GM19023 (cell line): ENCODE measurements at regions not wholly inside any gene's neighbourhood (a gene's known extent, or its start where the extent isn't known, plus 50 kb on each side); places are given as distances from the start of the nearest gene placed in this dataset.
"Not testable (repeated sequence)": the region's sequence is repeated elsewhere in the genome, so short reads cannot be mapped to it uniquely, and the experiment has no call there.

Source experiments
- ATAC-seq: cut with Tn5 transposase; IDR thresholded peaks from one replicate; pipeline ENCODE4 v1.9.1; 2021; ENCODE audit warnings: mild to moderate bottlenecking, moderate library complexity; ENCODE audit not compliant: unreplicated experiment

DNA sequence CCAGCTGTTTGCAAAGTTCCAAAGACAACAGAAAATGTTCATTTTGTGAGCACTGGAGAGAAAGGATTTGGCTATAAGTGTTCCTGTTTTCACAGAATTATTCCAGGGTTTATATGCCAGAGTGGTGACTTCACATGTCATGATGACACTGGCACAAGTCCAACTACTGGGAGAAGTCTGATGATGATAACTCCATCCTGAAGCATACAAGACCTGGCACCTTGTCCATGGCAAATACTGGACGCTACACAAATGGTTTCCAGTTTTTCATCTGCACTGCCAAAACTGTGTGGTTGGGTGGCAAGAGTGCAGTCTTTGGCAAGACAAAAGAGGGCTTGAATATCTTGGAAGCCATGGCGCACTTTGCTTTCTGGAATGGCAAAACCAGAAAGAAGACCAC, 385.0 kb downstream of the CDH11 start:
- ATAC-seq = no peak

DNA sequence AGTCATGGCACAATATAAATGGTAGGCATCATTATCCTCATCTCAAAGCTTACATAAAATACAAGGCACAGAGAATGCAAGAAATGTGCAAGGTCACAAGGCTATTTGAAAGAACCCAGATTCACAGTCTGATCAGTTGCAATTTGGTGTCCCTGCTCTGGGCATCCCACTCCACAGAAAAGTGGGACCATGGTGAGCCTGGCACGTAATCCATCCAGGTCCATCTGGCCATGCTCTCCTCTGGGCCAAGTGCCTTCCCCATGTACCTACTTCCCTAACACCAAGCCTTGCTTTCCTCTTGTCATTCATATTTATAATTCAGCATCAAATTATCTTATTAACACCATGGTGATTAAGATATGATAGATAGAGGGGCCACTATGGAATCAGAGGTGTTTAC, 390.0 kb downstream of the CDH11 start:
- ATAC-seq = no peak

DNA sequence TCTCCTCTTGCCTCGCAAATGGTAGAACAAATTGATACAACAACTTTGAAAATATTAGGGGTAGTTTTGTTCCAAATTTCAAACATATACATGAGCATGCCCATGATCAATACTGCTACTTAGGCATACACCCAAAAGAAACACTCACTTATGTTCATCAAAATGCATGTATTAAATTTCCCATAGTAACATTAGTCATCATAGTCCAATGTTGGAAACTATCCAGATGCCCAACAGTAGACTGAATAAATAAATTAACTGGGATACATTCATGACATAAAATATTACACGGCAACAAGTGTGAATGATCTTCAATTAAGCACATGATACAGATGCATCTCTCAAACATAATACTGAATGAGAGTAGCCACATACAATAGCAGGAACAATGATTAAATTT, 391.6 kb downstream of the CDH11 start:
- ATAC-seq = no peak

DNA sequence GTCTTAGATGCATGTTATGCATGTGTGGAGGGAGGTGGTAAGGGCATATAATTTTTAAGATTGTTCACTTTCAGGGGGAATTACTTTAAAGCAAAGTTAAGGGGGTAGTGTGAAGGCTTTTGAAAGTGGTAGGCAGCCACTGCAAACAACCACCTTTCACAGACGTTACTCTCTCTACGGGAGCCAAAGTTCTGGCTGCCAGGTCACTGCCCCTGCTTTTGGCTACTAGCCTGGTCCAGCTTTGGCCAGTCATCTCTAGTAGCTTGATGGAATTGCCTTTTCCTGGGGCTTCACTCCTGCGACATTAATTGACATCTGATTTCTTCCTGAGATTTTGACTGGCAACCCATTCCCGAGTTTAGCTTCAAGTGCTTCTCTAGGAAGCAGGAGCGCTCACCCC, 397.5 kb downstream of the CDH11 start:
- ATAC-seq = no peak

- no peak for ATAC-seq
These were observed 403.4 kb downstream of the CDH11 start for GRCh38 chr16:64718486-64718885.

DNA sequence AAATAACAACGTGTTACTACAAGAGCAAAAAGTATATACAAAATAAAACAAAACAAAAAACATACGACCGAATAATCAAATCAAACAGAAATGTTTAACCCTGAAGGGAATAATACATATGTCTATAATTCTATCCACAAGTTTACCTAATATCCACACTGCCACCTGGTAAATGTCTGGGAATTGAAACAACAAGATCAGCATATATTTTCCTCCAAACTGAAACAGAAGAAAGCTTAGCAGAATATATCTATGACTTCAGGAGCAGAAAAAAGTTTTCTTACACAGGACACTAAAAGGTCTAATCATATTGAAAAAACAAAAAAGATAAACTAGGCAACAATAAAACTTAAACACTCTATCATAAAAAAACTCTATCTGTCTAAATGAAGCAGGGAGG, 404.0 kb downstream of the CDH11 start:
- no peak for ATAC-seq

GRCh38 chr16:64715624-64716023, 406.2 kb downstream of the CDH11 start:
- ATAC-seq = no peak

DNA sequence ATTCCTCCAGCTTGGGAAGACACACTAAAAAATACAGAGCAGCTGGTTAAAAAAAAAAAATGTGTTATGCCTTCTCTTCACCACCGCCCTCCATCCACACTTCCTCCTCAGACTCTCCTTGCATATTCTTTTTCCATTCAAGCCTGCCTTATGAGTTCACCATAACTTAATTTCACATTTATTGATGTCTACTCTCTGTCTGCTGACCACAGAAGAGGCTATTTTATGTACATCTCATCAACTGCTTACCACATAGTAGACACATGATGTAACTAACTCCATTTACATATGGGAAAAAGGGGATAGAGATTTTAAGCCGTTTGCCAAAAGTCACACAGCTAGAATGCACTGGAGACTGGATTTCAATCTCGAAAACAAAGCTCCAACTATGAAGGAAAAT, 409.8 kb downstream of the CDH11 start:
- no peak for ATAC-seq

DNA sequence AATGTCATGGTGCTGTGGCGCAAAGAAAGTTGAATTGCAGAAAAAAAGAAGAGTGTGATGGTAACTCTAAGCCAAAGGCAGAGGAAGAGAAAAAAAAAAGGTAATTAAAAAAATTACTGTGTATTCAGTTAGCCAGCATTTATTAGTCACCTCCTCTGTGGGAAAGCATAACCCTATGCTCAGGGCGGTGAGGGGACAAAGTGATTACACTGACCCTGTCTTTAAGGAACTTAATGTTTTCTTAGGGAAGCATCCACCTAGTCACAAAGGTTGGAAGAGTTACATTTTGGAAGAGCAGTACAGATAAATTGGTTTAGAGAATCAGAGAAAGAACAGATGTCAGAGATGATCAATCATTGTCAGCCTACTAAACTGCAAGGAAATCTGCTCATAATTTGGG, 410.3 kb downstream of the CDH11 start:
- no peak for ATAC-seq

DNA sequence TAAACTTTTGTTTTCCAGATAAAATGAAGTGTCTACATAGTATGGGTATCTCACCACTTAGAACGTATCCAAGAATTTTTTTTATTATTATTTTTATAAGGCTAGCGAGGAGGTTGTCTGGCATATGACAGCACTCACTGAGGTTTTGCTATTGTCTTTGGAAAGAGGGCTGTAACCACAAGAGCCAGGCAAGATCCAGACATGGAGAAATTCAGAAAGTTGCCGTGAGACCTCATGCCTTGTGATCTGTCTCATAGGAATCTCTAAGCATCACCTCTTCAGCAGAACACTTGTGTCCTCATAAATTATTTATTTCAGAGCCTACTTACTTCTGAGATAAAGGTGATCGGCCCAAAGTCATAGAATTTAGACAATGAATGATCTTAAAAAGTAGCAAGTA, 410.8 kb downstream of the CDH11 start:
- ATAC-seq = no peak

- no peak for ATAC-seq
These were observed 416.4 kb downstream of the CDH11 start for GRCh38 chr16:64705443-64705842.

GRCh38 chr16:64704386-64704785, 417.5 kb downstream of the CDH11 start:
- ATAC-seq = no peak

DNA sequence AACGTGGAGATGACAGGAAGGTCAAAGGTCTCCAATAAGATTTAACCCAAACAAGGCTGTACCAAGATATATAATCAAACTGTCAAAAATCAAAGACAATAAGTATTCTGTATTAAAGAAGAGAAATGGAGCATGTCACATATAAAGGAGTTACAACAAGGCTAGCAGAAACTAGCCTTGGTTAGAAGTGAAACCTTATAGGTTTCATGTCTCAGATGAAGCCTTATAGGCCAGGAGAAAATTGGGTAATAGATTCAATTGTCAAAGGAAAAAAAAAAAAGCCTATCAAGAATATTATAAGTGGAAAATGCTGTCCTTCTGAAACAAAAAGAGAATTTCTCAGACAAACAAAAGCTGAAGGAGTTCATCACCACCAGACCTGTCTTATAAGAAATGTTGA, 419.4 kb downstream of the CDH11 start:
- no peak for ATAC-seq

GRCh38 chr16:64700628-64701027, 421.2 kb downstream of the CDH11 start:
- no peak for ATAC-seq

DNA sequence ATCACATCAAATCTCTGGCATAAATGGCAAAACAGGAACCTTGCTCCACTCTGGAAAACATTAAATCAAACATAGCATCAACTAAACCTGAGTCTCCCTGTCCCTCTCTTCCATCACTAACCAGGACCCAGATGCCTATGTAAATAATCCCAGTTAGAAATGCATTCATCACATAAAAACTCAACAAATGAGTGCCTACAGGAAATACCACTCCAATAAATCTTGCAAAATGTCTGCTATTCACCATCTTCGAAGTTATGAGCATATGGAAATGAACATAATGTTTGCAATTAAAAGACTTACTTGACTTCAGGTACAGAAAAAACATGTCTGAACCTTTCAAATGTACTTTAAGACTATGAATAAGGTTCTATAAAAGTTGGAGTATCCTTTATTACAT, 425.0 kb downstream of the CDH11 start:
- no peak for ATAC-seq

DNA sequence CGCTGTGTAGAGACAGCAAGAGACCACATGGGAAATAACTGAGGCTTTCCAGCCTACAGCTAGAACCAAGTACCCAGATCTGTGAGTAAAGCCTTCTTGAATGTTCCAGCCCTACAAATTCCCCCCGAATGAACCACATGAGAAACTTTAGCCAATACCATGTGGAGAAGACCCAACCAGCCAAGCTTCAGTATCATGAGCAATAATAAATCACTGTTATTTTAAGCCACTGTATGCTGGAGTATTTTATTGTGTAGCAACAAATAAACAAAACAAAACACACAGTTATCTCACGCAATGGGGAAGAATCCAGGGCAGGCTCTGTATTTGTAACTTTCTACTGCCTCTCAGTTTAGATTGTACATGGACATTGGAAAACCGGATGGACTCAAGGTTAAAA, 426.2 kb downstream of the CDH11 start:
- no peak for ATAC-seq

DNA sequence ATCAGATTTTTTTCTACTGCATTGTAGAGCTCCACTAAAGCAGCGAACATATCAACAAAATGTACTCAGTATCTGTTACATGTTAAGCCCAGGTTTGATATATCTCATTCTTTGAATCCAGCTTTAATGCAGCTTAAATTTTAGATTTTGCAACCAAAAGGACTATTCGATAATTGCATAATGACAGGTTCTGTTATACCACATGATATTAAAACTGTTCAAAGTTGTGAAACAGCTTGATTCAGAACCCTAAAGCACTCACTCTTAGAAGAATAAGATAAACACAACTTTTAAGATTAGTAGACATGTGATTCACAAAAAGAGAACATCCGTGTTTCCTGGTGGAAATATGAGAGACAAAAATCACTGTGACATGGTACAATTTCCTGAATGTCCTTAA, 427.9 kb downstream of the CDH11 start:
- no peak for ATAC-seq

DNA sequence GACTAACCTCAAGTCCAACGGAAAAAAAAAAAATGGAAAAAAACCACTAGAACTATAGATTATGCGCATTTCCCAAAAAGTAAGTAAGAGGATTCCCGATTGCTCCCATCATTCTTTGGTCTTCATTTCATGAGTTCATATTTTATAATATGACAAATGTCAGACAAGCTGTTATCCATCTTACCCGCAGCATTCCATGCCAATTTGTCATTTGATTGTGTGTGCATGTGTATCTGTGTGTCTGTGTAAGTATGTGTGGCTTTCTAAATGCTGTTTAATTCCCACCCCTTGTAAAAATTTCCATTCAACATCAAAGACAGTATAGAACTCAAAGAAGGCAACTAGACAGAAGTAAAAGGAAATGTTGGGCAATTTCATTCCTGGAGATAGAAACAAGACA, 434.1 kb downstream of the CDH11 start:
- ATAC-seq = no peak

GRCh38 chr16:64687123-64687522, 434.7 kb downstream of the CDH11 start:
- no peak for ATAC-seq

- ATAC-seq = no peak
These were observed 441.7 kb downstream of the CDH11 start for GRCh38 chr16:64679976-64680690.

DNA sequence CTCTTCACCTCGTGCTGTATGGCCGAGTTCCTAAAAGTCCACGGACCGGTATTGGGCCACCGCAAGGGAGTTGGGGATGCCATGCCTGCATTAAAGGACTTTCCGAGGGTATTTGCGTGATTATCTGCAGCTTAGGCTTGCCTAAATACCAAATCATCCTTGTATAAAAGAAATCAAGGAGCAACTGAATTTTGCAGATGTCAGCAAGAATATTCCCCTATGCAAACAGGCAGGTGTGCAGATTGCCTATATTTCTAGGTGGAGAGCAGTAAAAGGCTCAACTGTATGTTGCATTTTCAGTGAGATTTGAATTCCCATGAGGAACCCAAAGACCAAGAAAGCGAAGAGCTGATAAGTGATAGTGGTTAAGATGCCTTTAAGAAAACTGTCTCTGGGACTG, 452.3 kb downstream of the CDH11 start:
- no peak for ATAC-seq

GRCh38 chr16:64667334-64667877, 454.5 kb downstream of the CDH11 start:
- no peak for ATAC-seq

- not testable (repeated sequence) for ATAC-seq
These were observed 459.6 kb downstream of the CDH11 start for GRCh38 chr16:64662312-64662711.
